Natural killer cell treated with Interleukin-12 subunit alpha and Interleukin-12 subunit beta and Interleukin-15 and Interleukin-18, amount 100 ng/mL, for 72 hours (primary cell): ENCODE measurements at regions not wholly inside any gene's neighbourhood (a gene's known extent, or its start where the extent isn't known, plus 50 kb on each side); places are given as distances from the start of the nearest gene placed in this dataset.

Experiments
- ATAC-seq, 2 donors: fragments of 150-1000 bp; cut with Tn5 transposase in 1 of 2; sonication (Bioruptor Pico), chemical (Tn5 transposase) in 1 of 2; 2 replicates each; pipeline ENCODE4 v1.10.0; 2021
- DNase-seq: peaks from one replicate; pipeline ENCODE4 v3.0.0; 2022; ENCODE audit warnings: low spot score
- H3K27ac Mint-ChIP-seq, 2 donors: 1 replicate in 1 of 2; 2 replicates in 1 of 2; pipeline ENCODE4 v1.8.0; 2022; ENCODE audit warnings: mixed read lengths in 2 of 2, mild to moderate bottlenecking in 1 of 2, moderate library complexity in 1 of 2
- H3K27me3 Mint-ChIP-seq, 2 donors: 1 replicate in 1 of 2; 2 replicates in 1 of 2; pipeline ENCODE4 v1.8.0; 2022; ENCODE audit warnings: mixed read lengths in 2 of 2
- H3K36me3 Mint-ChIP-seq: one replicate; pipeline ENCODE4 v1.8.0; 2022; ENCODE audit warnings: mixed read lengths
- H3K4me1 Mint-ChIP-seq, 2 donors: 1 replicate in 1 of 2; 2 replicates in 1 of 2; pipeline ENCODE4 v1.8.0; 2022; ENCODE audit warnings: low read depth in 2 of 2, mixed read lengths in 2 of 2, mild to moderate bottlenecking in 1 of 2
- H3K4me3 Mint-ChIP-seq: one replicate; pipeline ENCODE4 v1.8.0; 2022; ENCODE audit warnings: mixed read lengths
- H3K9me3 Mint-ChIP-seq: 2 replicates; pipeline ENCODE4 v1.8.0; 2022; ENCODE audit warnings: mixed read lengths

DNA sequence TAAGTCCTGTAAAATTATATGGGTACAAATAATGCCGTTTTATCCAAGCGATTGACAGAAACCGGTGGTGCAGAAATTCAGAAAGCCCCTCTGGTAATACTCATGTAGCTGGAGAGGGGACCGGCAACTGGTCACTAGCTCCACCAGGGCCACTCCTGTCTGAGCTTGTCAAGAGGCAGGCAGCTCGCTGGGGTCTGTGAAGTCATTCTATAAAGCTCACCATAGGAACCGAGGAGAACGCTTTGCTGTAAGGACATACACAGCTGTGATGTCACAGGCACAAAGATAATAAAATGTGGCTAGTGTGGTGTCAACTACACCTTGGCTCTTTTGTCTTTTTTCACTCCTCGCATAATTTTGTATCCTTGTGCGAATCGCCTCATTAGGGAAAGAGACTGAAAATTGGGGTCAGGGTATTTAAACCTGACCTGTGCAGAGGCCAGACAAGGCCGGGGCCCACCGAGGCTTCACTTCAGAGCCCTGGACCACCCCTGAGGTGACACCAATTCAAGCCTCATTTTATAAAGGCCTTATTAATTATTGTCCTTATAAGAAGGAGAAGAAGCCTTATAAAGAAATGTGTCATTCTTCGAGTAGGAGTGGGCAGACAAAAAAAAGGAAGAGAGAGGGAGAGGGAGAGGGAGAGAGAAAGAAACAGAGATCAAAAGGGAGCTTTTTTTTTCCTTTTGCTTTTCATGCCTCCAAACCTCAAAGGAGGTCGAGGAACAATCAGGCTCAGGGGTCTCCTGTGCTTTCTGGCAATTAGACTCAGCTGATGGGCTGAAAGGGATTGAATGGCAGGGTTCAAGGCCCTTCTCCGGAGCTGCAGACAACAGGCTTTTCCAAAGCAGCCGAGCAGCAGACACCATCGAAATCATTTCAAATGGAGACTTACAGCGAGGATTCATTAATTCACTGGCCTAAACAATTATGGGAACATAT is 813.3 kb upstream of the ARRDC4 start:
- Mint-ChIP-seq H3K36me3 (no peaks in the 10 kb centered on the region), H3K27me3 (no peaks in the 10 kb centered on the region), H3K4me1 (no peaks in the 10 kb centered on the region), H3K4me3 (no peak overlapping the region), H3K9me3 (peaks cover 7% of the 10 kb centered on the region), H3K27ac (no peak overlapping the region)
- no peak for DNase-seq
- no peak for ATAC-seq

DNA sequence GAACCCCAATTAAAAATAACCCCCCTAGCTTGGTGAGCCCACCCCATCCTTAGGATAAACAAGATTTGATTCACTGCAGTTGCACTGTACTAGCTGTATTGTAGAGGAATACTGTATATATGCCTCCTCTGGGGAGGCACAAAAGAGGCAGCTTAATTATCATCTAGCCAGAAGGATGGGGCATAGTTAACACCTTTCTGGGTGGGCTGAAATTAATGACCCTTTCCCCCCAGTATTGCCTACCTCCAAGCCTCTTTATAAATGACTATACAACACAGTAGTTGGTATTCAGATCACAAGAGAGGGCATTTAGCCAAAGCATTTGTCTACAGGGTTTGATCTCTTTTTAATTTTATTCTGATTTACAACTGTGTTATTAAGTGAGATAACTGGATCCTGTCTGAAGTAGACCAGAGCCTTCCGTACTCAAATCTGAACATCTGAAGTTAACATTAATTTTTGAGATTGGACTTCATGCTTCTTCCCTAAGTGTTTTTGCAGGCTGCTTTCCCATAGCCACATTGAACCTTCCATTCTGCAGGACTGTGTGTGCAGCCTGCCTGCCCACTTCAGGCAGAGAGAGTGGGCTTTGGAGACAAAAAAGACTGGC is 807.0 kb upstream of the ARRDC4 start:
- Mint-ChIP-seq H3K4me3 (no peak overlapping the region), H3K4me1 (no peaks in the 10 kb centered on the region), H3K9me3 (peaks cover 5% of the 10 kb centered on the region), H3K27ac (no peak overlapping the region), H3K36me3 (no peaks in the 10 kb centered on the region), H3K27me3 (no peaks in the 10 kb centered on the region)
- ATAC-seq (no peak), DNase-seq (no peak)

DNA sequence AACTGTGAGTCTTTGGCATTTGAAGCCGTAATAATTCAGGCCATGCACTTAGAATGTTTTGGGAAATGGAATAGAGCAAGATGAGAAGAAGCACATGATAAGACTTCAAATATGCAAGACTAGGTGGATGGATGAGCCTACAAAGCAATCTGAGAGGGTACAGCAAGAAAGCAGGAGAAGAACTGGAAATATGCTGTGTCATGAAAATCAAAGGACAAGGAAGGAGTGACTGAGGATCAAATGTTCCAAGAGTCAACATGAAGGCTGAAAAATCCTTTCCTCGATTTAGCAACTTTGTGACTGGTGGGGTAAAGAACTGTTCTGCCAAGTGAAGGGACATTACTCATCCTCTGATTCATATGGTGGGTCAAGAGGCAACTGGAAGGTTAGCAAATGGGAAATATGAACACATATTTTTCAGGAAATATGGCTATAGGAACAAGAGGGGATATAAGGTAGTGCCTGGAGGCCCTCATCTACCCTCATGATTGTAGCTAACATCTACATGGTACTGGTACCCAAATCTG is 803.7 kb upstream of the ARRDC4 start:
- no peaks in the 10 kb centered on the region for H3K27me3 Mint-ChIP-seq
- no peaks in the 10 kb centered on the region for H3K36me3 Mint-ChIP-seq
- H3K9me3 Mint-ChIP-seq, result peaks cover 5% of the 10 kb centered on the region
- no peak overlapping the region for H3K27ac Mint-ChIP-seq
- H3K4me3 Mint-ChIP-seq, result no peak overlapping the region
- DNase-seq, result no peak
- ATAC-seq, result no peak
- H3K4me1 Mint-ChIP-seq, result no peaks in the 10 kb centered on the region

DNA sequence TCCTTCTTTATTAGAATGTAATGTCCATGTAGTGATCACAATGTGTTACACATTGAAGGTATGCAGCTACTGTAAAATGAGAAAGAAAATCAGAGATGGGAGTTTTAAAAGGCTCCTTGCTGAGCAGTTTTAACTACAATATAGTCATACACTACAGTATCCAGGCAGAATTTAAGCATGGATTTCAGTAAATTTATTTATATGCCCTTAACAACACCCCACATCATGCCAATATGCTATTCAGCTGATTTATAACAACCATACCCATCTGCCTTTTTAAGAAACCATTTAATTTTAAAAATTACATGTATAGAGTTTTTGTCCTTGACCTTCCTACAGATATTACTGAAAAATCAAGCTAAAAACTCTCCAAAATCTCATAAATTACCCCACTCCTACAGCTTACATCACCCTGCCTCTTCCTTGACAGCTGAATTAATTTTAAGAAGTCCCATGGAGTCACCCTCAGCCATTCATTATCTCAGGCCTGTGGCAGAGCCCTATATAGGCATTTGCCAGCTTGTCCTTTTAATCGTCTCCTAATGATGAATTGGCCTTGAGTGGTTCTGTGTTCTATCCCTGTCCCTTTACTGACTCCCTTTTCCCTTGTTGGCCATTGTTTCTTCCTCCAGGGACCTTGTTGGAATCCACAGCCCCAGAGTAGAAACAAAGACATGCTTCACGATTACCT is 797.6 kb upstream of the ARRDC4 start:
- H3K9me3 Mint-ChIP-seq, result peaks cover 12% of the 10 kb centered on the region
- H3K4me1 Mint-ChIP-seq, result no peaks in the 10 kb centered on the region
- H3K27ac Mint-ChIP-seq, result no peak overlapping the region
- no peak for ATAC-seq
- DNase-seq, result no peak
- no peaks in the 10 kb centered on the region for H3K27me3 Mint-ChIP-seq
- H3K36me3 Mint-ChIP-seq, result no peaks in the 10 kb centered on the region
- H3K4me3 Mint-ChIP-seq, result no peak overlapping the region

DNA sequence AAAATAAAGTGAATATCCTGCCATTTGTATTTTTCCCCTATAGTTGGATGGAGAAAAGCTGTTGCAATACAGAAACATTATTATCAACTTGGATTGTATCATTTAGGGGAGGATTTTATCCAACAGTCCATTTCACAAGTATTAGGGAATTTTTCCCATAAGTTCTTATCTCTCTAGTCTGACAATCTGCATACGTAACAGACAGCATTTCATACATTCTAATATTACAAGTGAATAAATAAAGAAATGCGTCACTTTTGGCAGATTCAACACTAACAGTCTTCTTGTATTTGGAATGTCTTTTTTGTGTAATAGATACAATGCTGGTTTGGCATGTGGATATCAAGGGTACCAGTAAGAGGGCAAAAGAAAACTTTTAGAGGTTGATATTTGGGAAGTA is 795.3 kb upstream of the ARRDC4 start:
- no peak overlapping the region for H3K4me3 Mint-ChIP-seq
- no peaks in the 10 kb centered on the region for H3K27me3 Mint-ChIP-seq
- H3K4me1 Mint-ChIP-seq, result no peaks in the 10 kb centered on the region
- H3K9me3 Mint-ChIP-seq, result peaks cover 9% of the 10 kb centered on the region
- ATAC-seq (no peak), DNase-seq (no peak)
- H3K36me3 Mint-ChIP-seq, result no peaks in the 10 kb centered on the region
- no peak overlapping the region for H3K27ac Mint-ChIP-seq

DNA sequence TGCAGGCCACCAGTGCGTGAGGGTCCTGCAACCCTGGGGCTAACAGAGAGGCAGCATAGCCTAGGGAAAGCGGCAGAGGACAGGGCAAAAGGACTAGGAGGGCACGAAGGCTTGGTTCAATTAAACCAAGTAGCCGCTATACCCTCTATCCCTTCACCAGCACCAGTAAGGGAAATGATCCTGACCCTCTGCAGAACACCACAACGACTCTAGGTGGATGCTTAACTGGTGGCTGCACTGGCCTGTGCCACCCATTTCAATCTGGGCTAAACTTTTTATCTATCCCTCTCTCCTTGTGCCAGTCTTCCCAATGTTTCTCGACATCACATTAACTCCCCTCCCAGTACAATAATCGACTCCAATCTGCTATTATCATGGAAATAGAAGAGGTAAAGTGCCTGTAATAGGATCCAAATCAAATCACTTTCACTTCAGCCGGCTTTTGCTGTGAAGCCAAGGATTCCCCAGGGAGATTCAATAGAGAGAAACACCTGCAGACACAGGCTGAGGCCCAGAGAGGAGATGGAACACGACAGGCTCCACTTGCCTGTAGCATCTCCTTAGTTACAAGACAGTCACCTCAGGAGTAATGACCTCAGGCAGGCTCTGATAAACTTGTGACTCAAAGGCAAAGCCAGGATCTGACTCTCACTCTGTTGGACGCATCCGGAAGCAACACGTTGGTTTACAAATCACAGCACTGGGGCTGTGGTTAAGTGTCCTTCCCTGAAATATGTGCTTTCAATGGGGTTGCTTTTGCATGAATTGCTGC is 791.6 kb upstream of the ARRDC4 start:
- ATAC-seq, result no peak
- no peak for DNase-seq
- Mint-ChIP-seq H3K4me1 (no peaks in the 10 kb centered on the region), H3K27ac (no peak overlapping the region), H3K36me3 (no peaks in the 10 kb centered on the region), H3K27me3 (no peaks in the 10 kb centered on the region), H3K9me3 (no peaks in the 10 kb centered on the region), H3K4me3 (no peak overlapping the region)

DNA sequence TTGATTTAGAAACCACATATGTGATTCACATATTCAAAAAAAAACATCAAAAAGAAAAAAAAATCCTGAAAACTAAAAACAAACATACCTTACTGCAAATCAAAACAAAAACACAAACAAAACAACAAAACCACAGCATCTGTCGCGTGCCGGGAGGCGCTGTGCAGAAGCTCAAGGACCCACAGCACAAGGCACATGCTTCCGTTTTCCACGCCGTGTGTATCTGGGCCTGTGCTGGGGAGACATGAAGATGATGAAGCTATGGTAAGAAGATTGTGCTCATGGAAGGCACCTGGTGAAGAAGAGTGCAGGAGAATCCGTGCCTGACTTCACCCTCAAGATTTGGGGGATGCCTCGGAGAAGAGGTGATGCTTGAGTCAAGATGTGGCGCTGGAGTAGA is 788.9 kb upstream of the ARRDC4 start:
- H3K36me3 Mint-ChIP-seq, result no peaks in the 10 kb centered on the region
- no peaks in the 10 kb centered on the region for H3K27me3 Mint-ChIP-seq
- no peaks in the 10 kb centered on the region for H3K4me1 Mint-ChIP-seq
- DNase-seq, result no peak
- ATAC-seq, result no peak
- H3K9me3 Mint-ChIP-seq, result no peaks in the 10 kb centered on the region
- no peak overlapping the region for H3K4me3 Mint-ChIP-seq
- no peak overlapping the region for H3K27ac Mint-ChIP-seq

DNA sequence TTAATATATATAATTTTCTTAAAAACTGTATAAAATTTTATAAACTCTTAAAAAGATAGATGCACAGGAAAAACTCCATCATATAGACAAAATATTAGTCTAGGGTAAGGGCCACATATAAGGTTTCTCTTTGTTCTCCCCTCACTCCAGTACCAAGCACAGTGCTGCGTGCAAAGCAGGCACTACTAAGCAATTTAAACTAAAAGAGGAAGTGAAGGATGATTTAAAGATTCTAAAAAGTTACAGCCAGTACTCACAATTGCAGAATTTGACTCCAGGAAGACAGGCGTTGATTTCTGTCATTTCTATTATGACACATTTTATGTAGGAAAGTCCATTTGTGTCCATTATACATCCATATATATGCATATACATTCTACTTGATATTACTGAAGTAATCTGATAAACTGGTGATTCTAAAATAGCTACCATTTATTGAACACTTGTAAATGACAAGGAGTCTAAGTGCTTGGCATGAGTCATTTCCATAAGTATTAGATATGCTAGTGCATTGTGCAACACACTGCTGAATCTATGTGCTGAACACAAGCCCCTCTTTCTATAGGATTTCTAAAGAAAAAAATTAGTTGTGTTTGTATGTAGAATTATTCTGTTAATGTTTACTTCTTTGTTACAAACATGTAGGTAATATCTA is 785.5 kb upstream of the ARRDC4 start:
- no peaks in the 10 kb centered on the region for H3K9me3 Mint-ChIP-seq
- no peaks in the 10 kb centered on the region for H3K4me1 Mint-ChIP-seq
- H3K36me3 Mint-ChIP-seq, result no peaks in the 10 kb centered on the region
- H3K27me3 Mint-ChIP-seq, result no peaks in the 10 kb centered on the region
- ATAC-seq (no peak), DNase-seq (no peak)
- H3K27ac Mint-ChIP-seq, result no peak overlapping the region
- no peak overlapping the region for H3K4me3 Mint-ChIP-seq

DNA sequence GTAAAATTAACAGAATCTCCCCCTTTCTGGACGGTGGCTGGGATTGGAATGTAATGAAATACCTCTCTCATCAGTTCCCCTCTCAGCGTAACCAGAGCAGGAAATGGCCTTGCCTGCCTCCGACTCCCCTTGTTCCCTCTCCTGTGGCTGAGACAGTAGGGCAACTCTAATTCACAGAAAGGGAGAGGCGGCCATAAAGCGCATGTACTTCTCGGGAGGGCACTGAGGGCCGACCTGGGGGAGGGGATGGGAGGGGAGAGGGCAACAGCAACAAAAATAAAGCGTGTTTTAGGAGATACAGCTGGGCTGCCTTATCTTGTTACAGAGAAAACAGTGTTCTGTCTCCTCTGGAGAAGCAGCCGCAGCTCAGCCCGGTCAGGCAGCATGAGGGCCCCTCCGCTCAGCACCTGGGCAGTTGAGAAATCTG is 783.3 kb upstream of the ARRDC4 start:
- Mint-ChIP-seq H3K27ac (no peak overlapping the region), H3K9me3 (no peaks in the 10 kb centered on the region), H3K4me3 (no peak overlapping the region), H3K36me3 (no peaks in the 10 kb centered on the region), H3K27me3 (no peaks in the 10 kb centered on the region), H3K4me1 (no peaks in the 10 kb centered on the region)
- ATAC-seq, result no peak
- no peak for DNase-seq

DNA sequence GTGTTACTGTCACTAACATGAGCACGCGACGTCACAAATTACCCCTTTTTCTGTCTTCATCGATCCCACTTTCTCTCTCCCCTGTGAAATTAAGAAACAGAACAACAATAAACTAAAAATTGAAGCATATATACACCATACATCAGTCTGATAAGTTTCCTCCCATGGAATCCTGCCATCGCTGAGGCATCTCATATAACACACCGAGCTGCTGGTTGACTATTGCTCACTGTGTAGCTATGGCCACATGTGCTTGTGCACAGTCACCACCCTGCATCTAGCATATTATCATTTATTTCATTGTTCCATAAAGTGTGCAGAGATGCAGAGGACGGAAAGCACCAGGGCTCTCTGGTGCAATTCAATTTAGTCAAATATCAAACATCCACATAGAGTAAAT is 777.9 kb upstream of the ARRDC4 start:
- H3K9me3 Mint-ChIP-seq, result no peaks in the 10 kb centered on the region
- H3K27ac Mint-ChIP-seq, result no peak overlapping the region
- H3K4me3 Mint-ChIP-seq, result no peak overlapping the region
- no peak for ATAC-seq
- no peaks in the 10 kb centered on the region for H3K36me3 Mint-ChIP-seq
- H3K27me3 Mint-ChIP-seq, result no peaks in the 10 kb centered on the region
- no peak for DNase-seq
- H3K4me1 Mint-ChIP-seq, result no peaks in the 10 kb centered on the region

DNA sequence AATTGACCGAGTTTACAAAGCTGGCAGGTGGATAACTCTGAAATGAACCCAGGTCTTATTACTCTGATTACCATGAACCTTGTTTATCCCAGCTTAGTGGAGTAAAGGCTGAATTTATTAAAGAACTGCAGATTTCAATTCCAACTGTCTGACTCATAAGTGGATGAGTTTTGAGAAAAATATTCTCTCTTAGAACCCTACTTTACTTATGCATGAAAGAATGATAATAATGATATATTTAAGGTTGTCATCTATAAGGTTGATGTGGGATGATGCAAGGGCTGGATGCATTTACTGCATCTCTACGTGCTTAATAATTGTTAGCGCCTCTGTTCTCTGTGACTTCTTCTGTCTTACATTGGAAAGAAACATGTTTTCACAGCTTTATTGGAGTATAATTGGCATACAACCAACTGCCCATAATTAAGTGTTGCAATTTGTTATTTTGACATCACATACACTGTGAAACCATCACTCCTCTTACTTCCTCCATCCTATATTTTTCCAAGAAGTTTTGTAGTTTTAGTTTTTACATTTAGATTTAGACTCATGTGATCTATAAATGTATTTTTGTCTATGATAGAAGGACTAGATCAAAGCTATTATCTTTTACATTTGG is 771.2 kb upstream of the ARRDC4 start:
- no peak overlapping the region for H3K27ac Mint-ChIP-seq
- H3K4me1 Mint-ChIP-seq, result no peaks in the 10 kb centered on the region
- H3K27me3 Mint-ChIP-seq, result no peaks in the 10 kb centered on the region
- no peaks in the 10 kb centered on the region for H3K36me3 Mint-ChIP-seq
- no peak overlapping the region for H3K4me3 Mint-ChIP-seq
- H3K9me3 Mint-ChIP-seq, result no peaks in the 10 kb centered on the region
- DNase-seq (no peak), ATAC-seq (no peak)

DNA sequence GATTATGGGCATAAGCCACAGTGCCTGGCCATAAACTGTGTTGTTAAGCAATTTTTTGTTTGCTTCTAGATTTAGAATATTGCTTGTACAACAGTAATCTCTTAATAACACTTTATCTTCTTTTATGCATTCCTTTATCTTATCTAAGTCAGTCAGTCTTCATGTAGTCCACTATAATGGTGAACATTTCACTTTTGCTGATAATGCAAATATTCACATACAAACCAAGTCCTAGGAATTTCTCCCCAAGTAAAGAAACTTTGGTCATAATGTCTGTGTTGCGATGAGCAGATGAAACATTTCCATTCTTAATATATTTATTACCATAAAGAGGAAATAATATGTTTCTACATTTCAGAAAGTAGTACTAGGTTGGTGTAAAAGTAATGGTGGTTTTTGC is 765.8 kb upstream of the ARRDC4 start:
- Mint-ChIP-seq H3K4me1 (no peaks in the 10 kb centered on the region), H3K9me3 (peaks cover 4% of the 10 kb centered on the region), H3K27me3 (no peaks in the 10 kb centered on the region), H3K36me3 (no peaks in the 10 kb centered on the region), H3K4me3 (no peak overlapping the region), H3K27ac (no peak overlapping the region)
- ATAC-seq, result no peak
- no peak for DNase-seq
